Gastroesophageal sphincter (tissue), 4 donors: ENCODE measurements at regions not wholly inside any gene's neighbourhood (a gene's known extent, or its start where the extent isn't known, plus 50 kb on each side); places are given as distances from the start of the nearest gene placed in this dataset.

ENCODE experiments used
- ATAC-seq: fragments of 150-250 bp; one replicate; pipeline ENCODE4 v1.9.1; 2016; ENCODE audit warnings: mild to moderate bottlenecking, moderate library complexity
- H3K27ac ChIP-seq, 4 donors: fragments of 200-600 bp; sonication (generic) in 3 of 4; 1 replicate in 3 of 4; 2 replicates in 1 of 4; pipeline ENCODE4 v1.5.1; 2016 to 2019
- H3K27me3 ChIP-seq: fragments of 200-600 bp; sonication (generic); one replicate; pipeline ENCODE4 v1.5.1; 2019
- H3K36me3 ChIP-seq, 2 donors: fragments of 200-600 bp; sonication (generic); one replicate each; pipeline ENCODE4 v1.5.1; 2019; ENCODE audit warnings: control low read depth in 1 of 2
- H3K4me1 ChIP-seq, 3 donors: fragments of 200-600 bp; sonication (generic); 1 replicate in 2 of 3; 2 replicates in 1 of 3; pipeline ENCODE4 v1.5.1; 2016 to 2019; ENCODE audit warnings: control low read depth in 2 of 3
- H3K4me3 ChIP-seq, 2 donors: fragments of 200-600 bp; sonication (generic); one replicate each; pipeline ENCODE4 v1.5.1; 2019; ENCODE audit warnings: mild to moderate bottlenecking in 1 of 2, moderate library complexity in 1 of 2
- H3K9me3 ChIP-seq, 3 donors: fragments of 200-600 bp; sonication (generic); one replicate each; pipeline ENCODE4 v1.5.1; 2017 to 2019; ENCODE audit warnings: control low read depth in 2 of 3
- EP300 ChIP-seq: sonication (generic); formaldehyde crosslinking; IDR thresholded peaks from one replicate; pipeline ENCODE4 v1.6.1; 2017; ENCODE audit warnings: antibody characterized with exemption, mild to moderate bottlenecking
- POLR2A ChIP-seq, 2 donors: fragments of 450-650 bp; IDR thresholded peaks; one replicate each; pipeline ENCODE4 v1.6.1; 2017; ENCODE audit warnings: antibody characterized with exemption in 2 of 2, mild to moderate bottlenecking in 2 of 2, moderate library complexity in 1 of 2
- POLR2AphosphoS5 ChIP-seq: sonication (generic); formaldehyde crosslinking; IDR thresholded peaks from one replicate; pipeline ENCODE4 v1.6.1; 2017; ENCODE audit warnings: antibody characterized with exemption
- WGBS, 2 donors: methylation state at CpG; one replicate each; pipeline ENCODE4 v1.1.5; 2018; ENCODE audit warnings: low coverage in 1 of 2; 5-methylcytosine and 5-hydroxymethylcytosine counted together
- TF ChIP-seq, protein P1 (sequence below), 4 experiments: fragments of 200-600 bp in 2 of 4; fragments of 450-650 bp in 2 of 4; sonication (generic) in 1 of 4; IDR thresholded peaks; one replicate each; pipeline ENCODE4 v1.5.1; 2017 to 2019; ENCODE audit warnings: antibody characterized with exemption in 4 of 4, mild to moderate bottlenecking in 2 of 4, moderate library complexity in 2 of 4

DNA sequence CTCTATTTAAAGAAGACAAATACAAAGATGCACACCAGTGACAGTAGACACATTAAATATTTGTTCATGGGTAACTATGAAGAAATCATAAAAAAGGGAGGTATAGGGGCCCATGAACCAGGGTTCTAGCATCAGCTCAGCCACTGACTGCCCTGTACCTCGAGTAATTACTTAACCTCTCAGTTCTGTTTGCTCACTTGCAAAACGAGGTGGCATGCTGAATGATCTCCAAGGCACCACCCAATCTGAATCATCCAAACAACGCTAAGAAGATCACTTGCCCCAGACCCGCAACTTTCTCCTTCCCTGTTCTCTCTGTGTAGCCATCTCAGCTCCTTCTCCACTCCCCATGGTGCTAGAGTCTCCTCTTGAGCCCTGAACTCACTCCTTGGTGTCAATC lies 374.7 kb downstream of the VPS13C start:
- TF ChIP-seq POLR2AphosphoS5 (no peak), EP300 (no peak), POLR2A (IDR thresholded peaks at IDR 0.05) (no peak)
- TF ChIP-seq, protein P1, sequence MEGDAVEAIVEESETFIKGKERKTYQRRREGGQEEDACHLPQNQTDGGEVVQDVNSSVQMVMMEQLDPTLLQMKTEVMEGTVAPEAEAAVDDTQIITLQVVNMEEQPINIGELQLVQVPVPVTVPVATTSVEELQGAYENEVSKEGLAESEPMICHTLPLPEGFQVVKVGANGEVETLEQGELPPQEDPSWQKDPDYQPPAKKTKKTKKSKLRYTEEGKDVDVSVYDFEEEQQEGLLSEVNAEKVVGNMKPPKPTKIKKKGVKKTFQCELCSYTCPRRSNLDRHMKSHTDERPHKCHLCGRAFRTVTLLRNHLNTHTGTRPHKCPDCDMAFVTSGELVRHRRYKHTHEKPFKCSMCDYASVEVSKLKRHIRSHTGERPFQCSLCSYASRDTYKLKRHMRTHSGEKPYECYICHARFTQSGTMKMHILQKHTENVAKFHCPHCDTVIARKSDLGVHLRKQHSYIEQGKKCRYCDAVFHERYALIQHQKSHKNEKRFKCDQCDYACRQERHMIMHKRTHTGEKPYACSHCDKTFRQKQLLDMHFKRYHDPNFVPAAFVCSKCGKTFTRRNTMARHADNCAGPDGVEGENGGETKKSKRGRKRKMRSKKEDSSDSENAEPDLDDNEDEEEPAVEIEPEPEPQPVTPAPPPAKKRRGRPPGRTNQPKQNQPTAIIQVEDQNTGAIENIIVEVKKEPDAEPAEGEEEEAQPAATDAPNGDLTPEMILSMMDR (IDR thresholded peaks at IDR 0.05), result no peak
- no peak for ATAC-seq
- Histone ChIP-seq H3K4me1 (no peaks in the 10 kb centered on the region), H3K27ac (no peak overlapping the region), H3K4me3 (no peak overlapping the region), H3K9me3 (no peaks in the 10 kb centered on the region), H3K27me3 (no peaks in the 10 kb centered on the region), H3K36me3 (no peaks in the 10 kb centered on the region)
- 53 to 55% methylated on average over 2 to 4 of the region's 4 CpGs for WGBS, 2 donors

DNA sequence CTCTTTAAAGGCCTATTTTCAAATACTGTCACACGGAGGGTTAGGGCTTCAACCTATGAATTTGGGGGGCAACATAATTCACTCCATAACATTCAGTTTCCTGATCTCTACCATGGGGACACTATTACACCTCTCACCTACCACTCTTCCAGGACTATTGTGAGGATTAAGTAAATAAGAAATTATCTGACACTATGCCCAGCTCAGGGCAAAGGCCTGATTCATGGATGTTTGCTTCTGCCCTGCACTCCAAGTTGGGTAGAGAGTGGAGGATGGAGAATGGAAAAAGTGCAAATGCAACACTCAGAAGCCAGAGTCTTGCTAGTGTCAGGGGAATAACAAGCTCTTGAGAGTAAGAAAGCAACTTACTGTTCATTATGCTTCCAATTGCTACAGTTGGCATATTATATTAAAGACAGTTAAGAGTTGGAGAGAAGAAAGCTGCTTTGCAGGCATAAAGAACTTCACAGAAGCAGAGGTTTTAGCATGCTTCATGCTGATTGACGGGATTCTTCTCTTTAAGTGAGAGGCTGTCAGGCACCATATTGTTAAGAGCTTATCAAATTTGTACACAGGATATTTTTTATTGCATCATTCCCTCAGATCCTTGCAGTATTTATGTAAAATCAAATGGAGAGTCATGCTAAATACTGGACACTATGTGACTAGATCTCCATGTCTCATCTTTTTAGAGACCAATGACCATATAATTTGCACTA lies 375.3 kb downstream of the VPS13C start:
- H3K27me3 ChIP-seq, result no peaks in the 10 kb centered on the region
- H3K9me3 ChIP-seq, result no peaks in the 10 kb centered on the region
- no peak for ATAC-seq
- TF ChIP-seq POLR2AphosphoS5 (no peak), POLR2A (IDR thresholded peaks at IDR 0.05) (no peak), EP300 (no peak)
- TF ChIP-seq, protein P1 (IDR thresholded peaks at IDR 0.05), result no peak
- no peaks in the 10 kb centered on the region for H3K36me3 ChIP-seq
- H3K27ac ChIP-seq, result no peak overlapping the region
- H3K4me3 ChIP-seq, result no peak overlapping the region
- no peaks in the 10 kb centered on the region for H3K4me1 ChIP-seq
- WGBS, 2 donors, result 92 to 95% methylated on average over 2 of the region's 2 CpGs

DNA sequence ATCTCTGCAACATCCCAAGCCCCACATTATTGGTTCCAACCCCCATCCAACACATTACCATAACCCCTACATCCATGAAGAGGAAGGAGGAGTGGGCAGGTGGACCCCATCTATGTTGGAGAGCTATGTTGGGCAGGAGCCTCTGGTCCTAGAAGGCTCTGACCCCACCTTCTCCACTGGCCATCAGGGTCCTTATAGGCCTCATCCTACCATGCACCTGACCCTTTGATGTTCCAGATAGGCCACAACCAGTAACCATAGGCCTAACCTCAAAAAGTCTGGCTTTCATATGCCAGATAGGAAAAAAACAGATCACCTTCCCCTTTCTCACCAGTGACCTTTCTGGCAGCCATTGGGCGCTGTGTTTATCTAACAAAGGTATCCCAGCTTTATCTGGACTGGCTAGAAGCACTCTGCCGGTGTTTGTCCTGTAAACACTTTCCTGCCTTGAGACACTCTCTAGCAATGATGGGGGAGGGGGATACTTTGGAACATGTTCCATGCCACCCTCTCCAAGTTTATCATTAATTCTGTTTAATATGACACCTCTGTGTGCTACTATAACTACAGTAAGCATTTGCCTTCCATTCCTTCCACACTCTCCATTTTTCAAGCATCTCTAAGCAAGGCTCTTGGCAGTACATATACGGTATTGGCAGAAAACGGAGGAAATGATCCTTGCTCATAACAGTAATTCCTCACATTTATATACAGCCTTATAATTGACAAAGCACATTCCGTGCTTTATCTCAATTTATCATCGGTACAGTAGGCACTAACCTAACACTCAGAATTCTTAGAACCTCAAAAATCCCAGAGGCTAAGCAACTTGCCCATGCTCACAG lies 377.1 kb downstream of the VPS13C start:
- TF ChIP-seq EP300 (no peak), POLR2AphosphoS5 (no peak), POLR2A (IDR thresholded peaks at IDR 0.05) (no peak)
- TF ChIP-seq, protein P1 (IDR thresholded peaks at IDR 0.05), result no peak
- Histone ChIP-seq H3K4me1 (no peaks in the 10 kb centered on the region), H3K27ac (no peak overlapping the region), H3K9me3 (peaks cover 0 to 8% (median 0%) of the 10 kb centered on the region in 3 donors), H3K4me3 (no peak overlapping the region), H3K27me3 (no peaks in the 10 kb centered on the region), H3K36me3 (no peaks in the 10 kb centered on the region)
- WGBS, 2 donors, result 37 to 70% methylated on average over 4 to 6 of the region's 6 CpGs
- ATAC-seq, result no peak

DNA sequence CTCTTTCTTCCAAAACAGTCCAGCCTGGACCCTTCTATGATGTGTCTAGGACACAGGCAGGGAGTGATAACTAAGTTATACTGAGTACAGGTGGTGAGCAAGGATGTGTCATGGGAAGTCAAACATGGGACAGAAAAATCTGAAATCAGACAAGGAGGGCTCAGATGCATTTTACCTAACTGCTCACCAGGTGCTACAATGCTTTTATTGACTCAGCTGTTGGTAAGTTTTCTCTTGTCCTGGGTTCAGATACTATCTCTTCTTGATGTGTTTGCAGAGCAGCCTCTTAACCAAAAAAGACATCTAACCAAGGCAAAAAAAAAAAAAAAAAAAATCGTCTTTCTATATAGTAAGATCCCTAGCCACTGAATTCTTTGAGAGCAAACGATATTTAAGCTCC lies 378.6 kb downstream of the VPS13C start:
- Histone ChIP-seq H3K27me3 (peaks cover 6% of the 10 kb centered on the region), H3K36me3 (no peaks in the 10 kb centered on the region), H3K27ac (no peak overlapping the region), H3K4me1 (no peaks in the 10 kb centered on the region), H3K9me3 (peaks cover 0 to 12% (median 0%) of the 10 kb centered on the region in 3 donors), H3K4me3 (no peak overlapping the region)
- 68 to 75% methylated on average over 2 of the region's 2 CpGs for WGBS, 2 donors
- TF ChIP-seq POLR2A (IDR thresholded peaks at IDR 0.05) (no peak), POLR2AphosphoS5 (no peak), EP300 (no peak)
- TF ChIP-seq, protein P1 (IDR thresholded peaks at IDR 0.05), result no peak
- no peak for ATAC-seq
